B cell (primary cell): ENCODE measurements at regions not wholly inside any gene's neighbourhood (a gene's known extent, or its start where the extent isn't known, plus 50 kb on each side); places are given as distances from the start of the nearest gene placed in this dataset.

Experiments
- ATAC-seq: fragments of 200-7000 bp; cut with Tn5 transposase; one replicate; pipeline ENCODE4 v1.10.0; 2021; ENCODE audit warnings: low read depth, mild to moderate bottlenecking, moderate number of reproducible peaks, moderate library complexity
- CTCF ChIA-PET: fragments of 350-600 bp; sonication (Branson Sonifier 250); formaldehyde crosslinking; loops from one replicate; lab custom pipeline; 2021; ENCODE audit warnings: antibody characterized with exemption, inconsistent platforms; lab: Charles Lee
- POLR2A ChIA-PET: fragments of 350-600 bp; sonication (Branson Sonifier 250); formaldehyde crosslinking; loops from one replicate; lab custom pipeline; 2021; ENCODE audit warnings: antibody characterized with exemption; lab: Charles Lee
- DNase-seq: peaks from one replicate; pipeline ENCODE4 v3.0.0; 2013
- H2AFZ ChIP-seq: 2 replicates; pipeline ENCODE4 v1.6.1; 2012; ENCODE audit warnings: mild to moderate bottlenecking, low read depth, low read length; ENCODE audit not compliant: insufficient read depth, poor library complexity, severe bottlenecking
- H3K27ac ChIP-seq, 2 donors: 1 replicate in 1 of 2; 2 replicates in 1 of 2; pipeline ENCODE4 v1.5.1; 2012 to 2013; ENCODE audit warnings: low read length in 2 of 2, mild to moderate bottlenecking in 2 of 2, moderate library complexity in 1 of 2
- H3K27me3 ChIP-seq, 4 experiments: fragments of 200-600 bp in 1 of 4; sonication (generic) in 1 of 4; replicated peaks in 1 of 4; 1 replicate in 2 of 4; 2 replicates in 2 of 4; pipeline versions ENCODE4 v1.6.1 to v1.7.0; 2013 to 2016; ENCODE audit warnings: low read length in 3 of 4, mild to moderate bottlenecking in 2 of 4, mixed read lengths in 1 of 4, moderate library complexity in 1 of 4; ENCODE audit not compliant: insufficient read depth in 4 of 4, control insufficient read depth in 3 of 4; ENCODE audit errors: control extremely low read depth in 1 of 4
- H3K36me3 ChIP-seq, 2 experiments: replicated peaks in 1 of 2; 1 replicate in 1 of 2; 2 replicates in 1 of 2; pipeline versions ENCODE4 v1.6.1 to v1.7.1; 2013; ENCODE audit warnings: low read length in 1 of 2; ENCODE audit not compliant: insufficient read depth in 2 of 2, control insufficient read depth in 1 of 2; ENCODE audit errors: control extremely low read depth in 1 of 2, extremely low read depth in 1 of 2
- H3K4me1 ChIP-seq, 2 donors: fragments of 200-600 bp in 1 of 2; sonication (generic) in 1 of 2; 1 replicate in 1 of 2; 2 replicates in 1 of 2; pipeline versions ENCODE4 v1.5.1 to v1.6.1; 2013 to 2017; ENCODE audit warnings: low read length in 2 of 2; ENCODE audit not compliant: control insufficient read depth in 2 of 2, insufficient read depth in 2 of 2
- H3K4me2 ChIP-seq: replicated peaks from 2 replicates; pipeline ENCODE3; 2012; ENCODE audit warnings: mild to moderate bottlenecking, low read depth, low read length; ENCODE audit not compliant: poor library complexity, severe bottlenecking
- H3K4me3 ChIP-seq, 5 experiments: fragments of 200-600 bp in 1 of 5; sonication (generic) in 1 of 5; 1 replicate in 3 of 5; 2 replicates in 2 of 5; pipeline versions ENCODE4 v1.5.1 to v1.7.0; 2011 to 2016; ENCODE audit warnings: low read length in 4 of 5, mild to moderate bottlenecking in 4 of 5, low read depth in 2 of 5, control low read depth in 1 of 5, moderate library complexity in 1 of 5; ENCODE audit not compliant: insufficient read depth in 1 of 5; ENCODE audit errors: control extremely low read depth in 1 of 5, extremely low read depth in 1 of 5
- H3K79me2 ChIP-seq: fragments of 200-600 bp; sonication (generic); one replicate; pipeline ENCODE4 v1.6.0; 2016; ENCODE audit warnings: low read length; ENCODE audit not compliant: control insufficient read depth, insufficient read depth
- H3K9ac ChIP-seq: fragments of 200-600 bp; sonication (generic); 2 replicates; pipeline ENCODE4 v1.6.1; 2017; ENCODE audit warnings: mild to moderate bottlenecking, low read length, moderate library complexity
- H3K9me3 ChIP-seq, 3 donors: one replicate each; pipeline versions ENCODE4 v1.6.1 to v1.7.1; 2013; ENCODE audit warnings: low read length in 2 of 3; ENCODE audit not compliant: control insufficient read depth in 2 of 3, insufficient read depth in 1 of 3; ENCODE audit errors: control extremely low read depth in 1 of 3
- H4K20me1 ChIP-seq: 2 replicates; pipeline ENCODE4 v1.6.0; 2012; ENCODE audit warnings: mild to moderate bottlenecking, low read length; ENCODE audit not compliant: insufficient read depth, control insufficient read depth, poor library complexity, severe bottlenecking
- H3K27ac Mint-ChIP-seq: one replicate; pipeline ENCODE4 v1.8.0; 2021; ENCODE audit warnings: mixed read lengths
- H3K27me3 Mint-ChIP-seq: one replicate; pipeline ENCODE4 v1.8.0; 2021; ENCODE audit warnings: mixed read lengths
- H3K4me1 Mint-ChIP-seq: one replicate; pipeline ENCODE4 v1.8.0; 2021; ENCODE audit warnings: mixed read lengths
- H3K4me3 Mint-ChIP-seq: one replicate; pipeline ENCODE4 v1.8.0; 2021; ENCODE audit warnings: mixed read lengths
- H3K9me3 Mint-ChIP-seq: one replicate; pipeline ENCODE4 v1.8.0; 2022; ENCODE audit warnings: mixed read lengths; ENCODE audit not compliant: insufficient read depth
- CTCF ChIP-seq: fragments of 200-600 bp; IDR thresholded peaks from one replicate; pipeline ENCODE4 v1.8.0; 2022; ENCODE audit warnings: antibody characterized with exemption, mild to moderate bottlenecking
- EZH2 ChIP-seq: IDR thresholded peaks from 2 replicates; pipeline ENCODE4 v1.6.1; 2012; ENCODE audit warnings: borderline replicate concordance, low read depth, mild to moderate bottlenecking, moderate library complexity, low read length; ENCODE audit not compliant: insufficient read depth, poor library complexity, severe bottlenecking
- WGBS: methylation state at CpG from one replicate; pipeline ENCODE4 v1.1.5; 2013; ENCODE audit warnings: missing lambda C conversion rate; ENCODE audit not compliant: insufficient coverage; 5-methylcytosine and 5-hydroxymethylcytosine counted together
- intact Hi-C: fragments of 100-400 bp; cut with micrococcal nuclease; formaldehyde crosslinking; loops from one replicate; pipeline ENCODE4 v1.10.0; 2022

DNA sequence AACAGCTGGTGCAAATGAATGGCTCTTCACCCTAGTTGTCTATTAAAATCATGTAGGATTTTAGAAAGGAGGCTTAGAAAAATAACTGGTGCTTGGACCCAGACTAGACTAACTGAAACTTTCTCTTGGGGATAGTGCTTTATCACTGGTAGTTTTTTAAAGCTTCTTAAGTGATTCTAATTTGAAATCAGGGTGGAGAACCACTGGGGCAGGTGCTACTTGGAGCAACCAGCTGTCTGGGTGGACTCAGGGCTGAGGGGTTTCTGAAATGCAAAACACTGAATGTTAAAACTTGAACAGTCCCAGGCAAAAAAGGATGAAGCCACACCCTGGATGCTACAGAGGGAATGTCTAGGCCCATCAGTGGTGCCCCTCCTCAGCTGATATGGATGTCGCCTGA is 81.2 kb downstream of the PXDC1 start:
- Histone ChIP-seq H3K4me2 (no peak overlapping the region), H3K27me3 (no peaks in the 10 kb centered on the region), H3K4me1 (no peaks in the 10 kb centered on the region), H3K4me3 (no peak overlapping the region), H3K27ac (no peak overlapping the region), H3K9ac (no peak overlapping the region), H3K9me3 (peaks cover 0 to 6% (median 4%) of the 10 kb centered on the region in 3 donors), H4K20me1 (no peaks in the 10 kb centered on the region), H3K36me3 (no peaks in the 10 kb centered on the region), H3K79me2 (no peaks in the 10 kb centered on the region), H2AFZ (no peak overlapping the region)
- TF ChIP-seq CTCF (no peak), EZH2 (no peak)
- 100% methylated on average over 1 of the region's 1 CpG for WGBS
- DNase-seq (no peak), ATAC-seq (no peak)
- H3K4me1 Mint-ChIP-seq, result no peaks in the 10 kb centered on the region
- peaks cover 7% of the 10 kb centered on the region for H3K9me3 Mint-ChIP-seq
- no peak overlapping the region for H3K27ac Mint-ChIP-seq
- intact Hi-C loops, result no loop called here
- ChIA-PET CTCF (no interaction called here), POLR2A (no interaction called here)
- no peak overlapping the region for H3K4me3 Mint-ChIP-seq
- H3K27me3 Mint-ChIP-seq, result peaks cover 5% of the 10 kb centered on the region

DNA sequence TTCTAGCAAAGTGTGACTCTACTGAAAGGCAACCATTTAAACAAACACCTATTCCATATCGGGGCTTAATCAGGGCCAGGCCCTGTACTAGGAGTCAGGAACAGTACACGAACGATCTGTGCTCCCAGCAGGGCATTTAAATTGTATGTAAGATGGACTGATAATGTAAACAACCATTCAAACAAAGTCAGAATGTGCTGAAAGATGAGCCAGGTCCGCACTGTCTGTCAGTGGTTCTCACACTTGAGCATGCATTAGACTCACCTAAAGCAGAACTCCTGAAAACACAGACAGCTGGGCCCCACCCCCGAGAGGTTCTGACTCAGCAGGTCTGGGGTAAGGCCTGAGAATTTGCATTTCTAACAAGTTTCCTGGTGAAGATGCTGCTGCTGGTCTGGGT is 81.6 kb downstream of the PXDC1 start:
- intact Hi-C loops, result no loop called here
- H3K9me3 Mint-ChIP-seq, result peaks cover 7% of the 10 kb centered on the region
- peaks cover 0 to 6% (median 4%) of the 10 kb centered on the region in 3 donors for H3K9me3 ChIP-seq
- no peak for DNase-seq
- H3K27ac ChIP-seq, result no peak overlapping the region
- no peak for ATAC-seq
- POLR2A ChIA-PET, result no interaction called here
- H2AFZ ChIP-seq, result no peak overlapping the region
- H3K9ac ChIP-seq, result no peak overlapping the region
- no peak overlapping the region for H3K4me3 ChIP-seq
- no peaks in the 10 kb centered on the region for H3K4me1 ChIP-seq
- H3K4me2 ChIP-seq, result no peak overlapping the region
- no peak for TF ChIP-seq CTCF
- no peak for TF ChIP-seq EZH2
- H3K79me2 ChIP-seq, result no peaks in the 10 kb centered on the region
- no peaks in the 10 kb centered on the region for H3K36me3 ChIP-seq
- no peak overlapping the region for H3K4me3 Mint-ChIP-seq
- CTCF ChIA-PET, result no interaction called here
- peaks cover 8% of the 10 kb centered on the region for H3K27me3 Mint-ChIP-seq
- no peaks in the 10 kb centered on the region for H3K27me3 ChIP-seq
- no peaks in the 10 kb centered on the region for H4K20me1 ChIP-seq
- H3K4me1 Mint-ChIP-seq, result no peaks in the 10 kb centered on the region
- H3K27ac Mint-ChIP-seq, result no peak overlapping the region
- WGBS, result no CpG with 5 or more reads among the region's 5 CpGs
